Lower lobe of right lung (tissue), 2 donors: ENCODE measurements at regions not wholly inside any gene's neighbourhood (a gene's known extent, or its start where the extent isn't known, plus 50 kb on each side); places are given as distances from the start of the nearest gene placed in this dataset.
"Not testable (repeated sequence)": the region's sequence is repeated elsewhere in the genome, so short reads cannot be mapped to it uniquely, and the experiment has no call there.

ENCODE experiments used
- ATAC-seq, 2 donors: fragments of 200-7000 bp; cut with Tn5 transposase; one replicate each; pipeline ENCODE4 v1.9.1; 2020 to 2022; ENCODE audit warnings: mild to moderate bottlenecking in 2 of 2, moderate library complexity in 2 of 2
- DNase-seq: peaks from one replicate; pipeline ENCODE4 v3.0.0-alpha.2; 2020
- H3K27ac ChIP-seq: fragments of 200-600 bp; one replicate; pipeline ENCODE4 v1.8.0; 2022
- H3K27me3 ChIP-seq: fragments of 200-600 bp; one replicate; pipeline ENCODE4 v1.8.0; 2022; ENCODE audit warnings: low read depth
- H3K36me3 ChIP-seq: fragments of 200-600 bp; one replicate; pipeline ENCODE4 v1.8.0; 2022; ENCODE audit warnings: mild to moderate bottlenecking
- H3K4me1 ChIP-seq: fragments of 200-600 bp; one replicate; pipeline ENCODE4 v1.8.0; 2022
- H3K4me3 ChIP-seq: fragments of 200-600 bp; one replicate; pipeline ENCODE4 v1.8.0; 2022; ENCODE audit warnings: mild to moderate bottlenecking
- H3K9me3 ChIP-seq: fragments of 200-600 bp; one replicate; pipeline ENCODE4 v1.8.0; 2022
- intact Hi-C: fragments of 100-400 bp; cut with DNase I; formaldehyde crosslinking; loops from one replicate; pipeline ENCODE4 v1.11.0; 2022
- TF ChIP-seq, protein P1 (sequence below): fragments of 200-600 bp; IDR thresholded peaks from one replicate; pipeline ENCODE4 v1.8.0; 2022; ENCODE audit warnings: antibody characterized with exemption, mild to moderate bottlenecking
- donor health status: DM: no; HTN: yes; CAD: no; lungs with severe emphysema.

DNA sequence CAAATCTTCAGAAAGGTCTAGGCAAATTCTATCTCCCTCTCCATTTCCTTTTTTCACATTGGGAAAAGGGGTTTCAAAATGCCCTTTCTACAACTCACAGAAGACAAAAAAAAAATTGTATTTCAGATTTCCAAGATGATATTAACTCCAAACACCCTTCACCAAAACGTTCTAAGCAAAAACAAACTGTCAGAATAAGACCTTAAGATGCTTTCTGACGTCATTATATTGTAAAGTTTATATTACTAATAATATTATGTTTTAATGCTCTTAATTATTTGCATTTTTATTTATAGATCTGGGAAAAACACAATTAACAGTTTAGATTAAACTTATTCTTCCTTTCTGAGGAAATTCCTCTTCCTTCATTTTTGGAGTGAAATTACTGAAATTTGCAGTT lies 624.2 kb downstream of the GALC start:
- intact Hi-C loops, result no loop called here
- DNase-seq, result no peak
- Histone ChIP-seq H3K27me3 (no peaks in the 10 kb centered on the region), H3K27ac (no peak overlapping the region), H3K9me3 (no peaks in the 10 kb centered on the region), H3K4me3 (no peak overlapping the region), H3K4me1 (no peaks in the 10 kb centered on the region), H3K36me3 (no peaks in the 10 kb centered on the region)
- TF ChIP-seq, protein P1, sequence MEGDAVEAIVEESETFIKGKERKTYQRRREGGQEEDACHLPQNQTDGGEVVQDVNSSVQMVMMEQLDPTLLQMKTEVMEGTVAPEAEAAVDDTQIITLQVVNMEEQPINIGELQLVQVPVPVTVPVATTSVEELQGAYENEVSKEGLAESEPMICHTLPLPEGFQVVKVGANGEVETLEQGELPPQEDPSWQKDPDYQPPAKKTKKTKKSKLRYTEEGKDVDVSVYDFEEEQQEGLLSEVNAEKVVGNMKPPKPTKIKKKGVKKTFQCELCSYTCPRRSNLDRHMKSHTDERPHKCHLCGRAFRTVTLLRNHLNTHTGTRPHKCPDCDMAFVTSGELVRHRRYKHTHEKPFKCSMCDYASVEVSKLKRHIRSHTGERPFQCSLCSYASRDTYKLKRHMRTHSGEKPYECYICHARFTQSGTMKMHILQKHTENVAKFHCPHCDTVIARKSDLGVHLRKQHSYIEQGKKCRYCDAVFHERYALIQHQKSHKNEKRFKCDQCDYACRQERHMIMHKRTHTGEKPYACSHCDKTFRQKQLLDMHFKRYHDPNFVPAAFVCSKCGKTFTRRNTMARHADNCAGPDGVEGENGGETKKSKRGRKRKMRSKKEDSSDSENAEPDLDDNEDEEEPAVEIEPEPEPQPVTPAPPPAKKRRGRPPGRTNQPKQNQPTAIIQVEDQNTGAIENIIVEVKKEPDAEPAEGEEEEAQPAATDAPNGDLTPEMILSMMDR, result no peak
- no peak for ATAC-seq

DNA sequence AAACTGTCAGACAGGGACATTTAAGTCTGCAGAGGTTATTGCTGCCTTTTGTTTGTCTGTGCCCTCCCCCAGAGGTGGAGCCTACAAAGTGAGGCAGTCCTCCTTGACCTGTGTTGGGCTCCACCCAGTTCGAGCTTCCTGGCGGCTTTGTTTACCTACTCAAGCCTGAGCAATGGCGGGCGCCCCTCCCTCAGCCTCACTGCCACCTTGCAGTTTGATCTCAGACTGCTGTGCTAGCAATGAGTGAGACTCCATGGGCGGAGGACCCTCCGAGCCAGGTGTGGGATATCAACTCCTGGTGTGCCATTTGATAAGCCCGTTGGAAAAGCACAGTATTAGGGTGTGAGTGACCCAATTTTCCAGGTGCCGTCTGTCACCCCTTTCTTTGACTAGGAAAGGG lies 632.7 kb downstream of the GALC start:
- H3K4me1 ChIP-seq, DNase-seq, H3K36me3 ChIP-seq, intact Hi-C loops, H3K27ac ChIP-seq, H3K9me3 ChIP-seq, ATAC-seq, H3K27me3 ChIP-seq, H3K4me3 ChIP-seq: not testable (repeated sequence)

DNA sequence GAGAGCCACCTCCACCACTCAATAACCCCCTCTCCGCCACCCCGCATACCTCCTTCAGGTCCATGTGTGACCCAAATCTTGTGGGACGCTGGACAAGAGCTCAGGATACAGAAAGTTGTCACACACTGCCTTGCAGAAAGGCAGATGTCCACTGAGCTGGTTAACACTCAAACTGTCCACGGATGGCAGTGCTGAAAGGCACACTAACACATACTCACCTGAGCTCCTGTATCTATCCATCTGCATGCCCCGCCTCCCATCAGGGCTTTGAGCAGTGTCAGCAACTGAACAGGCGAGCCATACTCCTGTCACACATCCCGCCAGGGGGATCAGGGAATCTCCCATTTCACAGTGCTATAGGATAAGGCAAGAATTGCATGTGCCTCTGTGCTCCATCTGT lies 642.0 kb downstream of the GALC start:
- Histone ChIP-seq H3K27ac (no peak overlapping the region), H3K36me3 (no peaks in the 10 kb centered on the region), H3K27me3 (no peaks in the 10 kb centered on the region), H3K9me3 (no peaks in the 10 kb centered on the region), H3K4me1 (no peaks in the 10 kb centered on the region), H3K4me3 (no peak overlapping the region)
- DNase-seq, result no peak
- intact Hi-C loops, result no loop called here
- TF ChIP-seq, protein P1, result no peak
- no peak for ATAC-seq

DNA sequence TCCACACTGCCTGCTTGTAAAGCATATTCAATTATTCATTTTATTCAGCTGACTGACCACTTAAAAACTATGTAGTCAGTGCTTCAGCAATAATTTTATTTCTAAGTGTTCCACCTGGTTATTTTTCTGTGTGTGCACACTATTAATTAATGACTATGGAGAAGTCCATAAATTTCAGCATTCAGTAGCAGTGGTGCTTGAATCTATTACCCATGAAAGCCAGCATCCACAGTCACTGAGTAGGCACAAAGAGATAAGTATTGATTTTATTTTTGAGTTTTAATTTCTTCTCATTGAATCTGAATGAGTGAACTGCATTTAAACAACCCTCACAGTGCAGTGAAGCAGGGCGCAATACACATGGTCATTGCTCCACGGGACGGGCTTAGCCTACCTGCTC lies 643.1 kb downstream of the GALC start:
- Histone ChIP-seq H3K27ac (no peak overlapping the region), H3K9me3 (no peaks in the 10 kb centered on the region), H3K36me3 (no peaks in the 10 kb centered on the region), H3K4me1 (no peaks in the 10 kb centered on the region), H3K27me3 (no peaks in the 10 kb centered on the region), H3K4me3 (no peak overlapping the region)
- TF ChIP-seq, protein P1, result no peak
- no peak for DNase-seq
- ATAC-seq, result no peak
- intact Hi-C loops, result no loop called here

DNA sequence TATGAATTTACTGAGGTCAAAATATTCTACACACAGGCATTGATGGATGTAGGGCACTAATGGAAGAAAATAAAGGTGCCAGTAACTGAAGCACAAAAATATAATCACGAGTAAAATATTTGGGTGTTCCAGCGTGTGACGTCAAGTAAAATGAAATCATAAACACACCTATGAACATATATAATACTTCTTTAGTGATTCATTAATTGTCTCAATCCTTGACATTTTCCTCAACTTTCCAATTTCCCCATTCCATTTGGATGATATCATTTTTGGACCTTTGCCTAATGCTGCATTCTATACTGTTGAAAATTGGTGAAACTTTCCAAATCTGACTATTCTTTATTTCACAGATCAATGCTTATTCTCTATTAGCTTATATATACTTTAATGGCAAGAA lies 649.3 kb downstream of the GALC start:
- no peaks in the 10 kb centered on the region for H3K4me1 ChIP-seq
- no peak for ATAC-seq
- H3K9me3 ChIP-seq, result no peaks in the 10 kb centered on the region
- TF ChIP-seq, protein P1, result no peak
- no peak overlapping the region for H3K4me3 ChIP-seq
- intact Hi-C loops, result no loop called here
- H3K36me3 ChIP-seq, result no peaks in the 10 kb centered on the region
- H3K27me3 ChIP-seq, result no peaks in the 10 kb centered on the region
- no peak overlapping the region for H3K27ac ChIP-seq
- no peak for DNase-seq

DNA sequence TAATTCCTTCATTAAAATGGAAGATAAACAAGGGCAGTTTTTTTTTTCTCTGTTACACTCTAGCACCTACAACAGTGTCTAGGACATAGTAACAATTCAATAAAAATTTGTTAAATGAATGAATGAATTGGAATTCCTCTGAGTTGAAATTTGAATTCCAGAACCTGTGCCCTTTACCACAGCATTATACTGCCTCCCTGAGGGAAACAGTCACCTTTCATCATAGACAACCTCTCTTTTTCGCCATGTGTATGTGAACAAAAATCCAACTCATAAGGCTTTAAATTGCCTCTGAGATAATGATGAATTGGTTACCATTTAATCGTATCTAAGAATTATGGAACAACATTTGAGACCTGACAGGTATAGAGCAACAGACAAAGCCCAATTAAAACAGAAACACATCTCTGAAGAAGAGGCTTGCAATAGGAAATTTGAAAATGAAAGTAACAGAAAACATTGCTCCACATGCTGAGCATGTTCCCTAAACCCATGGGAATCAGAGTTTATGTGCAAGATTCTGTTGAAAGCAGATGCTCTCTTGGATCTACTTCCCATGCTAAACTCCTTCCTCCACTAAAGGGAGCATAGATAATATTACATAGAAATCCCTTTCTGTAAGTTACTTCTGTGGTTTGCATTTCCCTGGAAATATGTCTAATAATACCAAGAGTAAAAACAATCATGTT lies 657.8 kb downstream of the GALC start:
- Histone ChIP-seq H3K9me3 (no peaks in the 10 kb centered on the region), H3K27ac (no peak overlapping the region), H3K4me1 (no peaks in the 10 kb centered on the region), H3K27me3 (no peaks in the 10 kb centered on the region), H3K4me3 (no peak overlapping the region), H3K36me3 (no peaks in the 10 kb centered on the region)
- DNase-seq (no peak), ATAC-seq (no peak)
- intact Hi-C loops, result no loop called here
- TF ChIP-seq, protein P1, result no peak
